ENCODE measurements at regions not wholly inside any gene's neighbourhood (a gene's known extent, or its start where the extent isn't known, plus 50 kb on each side); places are given as distances from the start of the nearest gene placed in this dataset.

DNA sequence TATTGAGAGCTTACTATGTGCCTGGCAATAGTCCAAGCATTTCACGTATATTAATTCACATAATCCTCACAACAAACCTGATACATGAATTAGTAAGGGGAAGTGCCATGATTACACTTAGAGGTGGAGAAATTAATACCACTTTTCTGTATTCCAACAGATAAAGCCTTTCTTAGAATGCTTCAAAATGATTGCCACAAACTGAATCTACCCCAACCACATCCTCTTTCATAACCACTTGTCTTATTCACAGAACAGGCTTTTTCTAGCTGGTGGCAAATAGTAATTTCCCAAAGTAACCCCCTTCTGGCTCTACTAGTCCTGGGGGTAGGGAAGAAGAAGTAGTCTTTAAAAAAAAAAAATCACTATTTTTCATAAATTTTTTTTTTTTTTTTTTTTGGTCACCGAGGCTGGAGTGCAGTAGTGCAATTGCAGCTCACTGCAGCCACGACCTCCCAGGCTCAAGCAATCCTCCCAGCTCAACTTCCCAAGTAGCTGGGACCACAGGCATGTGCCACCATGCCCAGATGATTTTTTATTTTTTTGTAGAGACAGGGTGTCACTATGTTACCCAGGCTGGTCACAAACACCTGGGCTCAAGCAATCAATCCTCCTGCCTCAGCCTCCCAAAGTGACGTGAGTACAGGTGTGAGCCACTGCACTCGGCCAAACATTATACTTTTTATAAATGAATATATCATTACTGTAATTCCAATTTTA lies 59.0 kb upstream of the ARID2 start:
- no peak overlapping the region for H2AFZ ChIP-seq (ENCODE audit: low read depth, low read length)
- intact Hi-C loops (cut with micrococcal nuclease) (no loop called here), in situ Hi-C loops (cut with MboI) (loop anchor here (5.0 kb wide), 1 partner anchor 42 kb away; no protein-coding TSS in a partner anchor)
- DNase-seq (ENCODE audit: extremely low read depth in 1 of 4, low spot score in 3 of 4), result no peak
- POLR2A ChIA-PET, result no interaction called here
- no peak for ATAC-seq
- H3K79me2 ChIP-seq (ENCODE audit: control insufficient read depth, insufficient read depth, low read length), result no peaks in the 10 kb centered on the region
- H3K27me3 ChIP-seq (ENCODE audit: control insufficient read depth in 2 of 2, insufficient read depth in 2 of 2, low read length in 2 of 2), result no peaks in the 10 kb centered on the region; a peak in 1 of 5 replicates
- TF ChIP-seq L3MBTL2 (IDR thresholded peaks at IDR 0.05) (no peak), ZNF23 (CRISPR knock-in tag; IDR thresholded peaks at IDR 0.05) (no peak), ZNF124 (CRISPR knock-in tag; IDR thresholded peaks at IDR 0.05) (no peak), KAT2B (IDR thresholded peaks at IDR 0.05; ENCODE audit: low read depth, low read length) (no peak), NFE2L1 (tag; IDR thresholded peaks at IDR 0.05; ENCODE audit: borderline replicate concordance, low read depth) (no peak), ESRRA (IDR thresholded peaks at IDR 0.05; ENCODE audit: borderline replicate concordance, low read depth) (no peak)
- TF ChIP-seq, protein P1, sequence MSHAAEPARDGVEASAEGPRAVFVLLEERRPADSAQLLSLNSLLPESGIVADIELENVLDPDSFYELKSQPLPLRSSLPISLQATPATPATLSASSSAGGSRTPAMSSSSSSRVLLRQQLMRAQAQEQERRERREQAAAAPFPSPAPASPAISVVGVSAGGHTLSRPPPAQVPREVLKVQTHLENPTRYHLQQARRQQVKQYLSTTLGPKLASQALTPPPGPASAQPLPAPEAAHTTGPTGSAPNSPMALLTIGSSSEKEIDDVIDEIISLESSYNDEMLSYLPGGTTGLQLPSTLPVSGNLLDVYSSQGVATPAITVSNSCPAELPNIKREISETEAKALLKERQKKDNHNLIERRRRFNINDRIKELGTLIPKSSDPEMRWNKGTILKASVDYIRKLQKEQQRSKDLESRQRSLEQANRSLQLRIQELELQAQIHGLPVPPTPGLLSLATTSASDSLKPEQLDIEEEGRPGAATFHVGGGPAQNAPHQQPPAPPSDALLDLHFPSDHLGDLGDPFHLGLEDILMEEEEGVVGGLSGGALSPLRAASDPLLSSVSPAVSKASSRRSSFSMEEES (CRISPR knock-in tag; IDR thresholded peaks at IDR 0.05), result no peak
- H3K9me1 ChIP-seq (ENCODE audit: control insufficient read depth, insufficient read depth, low read length), result no peaks in the 10 kb centered on the region
- no peak overlapping the region for H3K9ac ChIP-seq (ENCODE audit: insufficient read depth in 1 of 2, low read depth in 2 of 2, low read length in 2 of 2)
- no peak for FAIRE-seq
- H3K27ac ChIP-seq (ENCODE audit: extremely low read depth, low read depth, low read length), result no peak overlapping the region
- CTCF ChIA-PET (ENCODE audit: low intra/inter-chr PET ratio), result no interaction called here
- WGBS (ENCODE audit: insufficient coverage, low coverage, missing lambda C conversion rate), result 12% methylated on average over 4 of the region's 5 CpGs
- no peaks in the 10 kb centered on the region; a peak in 1 of 5 replicates for H3K4me1 ChIP-seq (replicated peaks in 1 of 2; ENCODE audit: control insufficient read depth in 2 of 2, insufficient read depth in 2 of 2, low read length in 2 of 2)
- H3K36me3 ChIP-seq (ENCODE audit: control insufficient read depth, insufficient read depth, low read length), result no peaks in the 10 kb centered on the region
- H4K20me1 ChIP-seq (replicated peaks; ENCODE audit: control insufficient read depth, insufficient read depth, low read length), result no peaks in the 10 kb centered on the region
- H3K4me2 ChIP-seq (ENCODE audit: insufficient read depth, low read length), result no peak overlapping the region
- H3K4me3 ChIP-seq, result no peak overlapping the region
- BruUV-seq (replicated peaks), result no TSS peak
- no peaks in the 10 kb centered on the region for H3K9me3 ChIP-seq (replicated peaks; ENCODE audit: control insufficient read depth, insufficient read depth, low read depth, low read length)

All from K562 (cell line).